H1 (cell line): ENCODE measurements at regions not wholly inside any gene's neighbourhood (a gene's known extent, or its start where the extent isn't known, plus 50 kb on each side); places are given as distances from the start of the nearest gene placed in this dataset.

Source experiments
- CTCF ChIA-PET: fragments of 300-600 bp; sonication (Branson Sonifier 250); formaldehyde crosslinking; loops from one replicate; lab custom pipeline; 2021; ENCODE audit not compliant: partially characterized antibody; lab: Charles Lee
- POLR2A ChIA-PET: fragments of 300-600 bp; sonication (Branson Sonifier 250); formaldehyde crosslinking; loops from one replicate; lab custom pipeline; 2021; ENCODE audit warnings: inconsistent platforms; ENCODE audit not compliant: partially characterized antibody; lab: Charles Lee
- DNase-seq, 2 experiments: peaks; one replicate each; pipeline versions ENCODE4 v3.0.0 to v3.0.0-alpha.2; 2010 to 2022; ENCODE audit warnings: low spot score in 2 of 2, low read depth in 1 of 2, mixed read lengths in 1 of 2
- FAIRE-seq: peaks from 2 replicates; lab custom pipeline; 2011; peaks lifted over from hg19 to GRCh38; lab: Jason Lieb, UNC
- H2AFZ ChIP-seq: 2 replicates; pipeline ENCODE4 v1.8.1; 2012; ENCODE audit warnings: low read length, inconsistent platforms
- H2AK5ac ChIP-seq: 2 replicates; pipeline ENCODE4 v1.6.1; 2013; ENCODE audit warnings: low read depth, low read length
- H2BK120ac ChIP-seq: replicated peaks from 2 replicates; pipeline ENCODE3; 2013; ENCODE audit warnings: low read depth, low read length, inconsistent platforms
- H2BK12ac ChIP-seq: 2 replicates; pipeline ENCODE4 v1.6.1; 2013; ENCODE audit warnings: low read depth, low read length
- H2BK15ac ChIP-seq: 2 replicates; pipeline ENCODE4 v1.6.1; 2013; ENCODE audit warnings: low read length
- H2BK20ac ChIP-seq: 2 replicates; pipeline ENCODE4 v1.6.1; 2013; ENCODE audit warnings: low read length
- H2BK5ac ChIP-seq: 2 replicates; pipeline ENCODE4 v1.6.1; 2013; ENCODE audit warnings: low read depth, low read length
- H3K14ac ChIP-seq: 2 replicates; pipeline ENCODE4 v1.6.1; 2013; ENCODE audit warnings: inconsistent platforms; ENCODE audit not compliant: insufficient read length
- H3K18ac ChIP-seq: 2 replicates; pipeline ENCODE4 v1.6.1; 2013; ENCODE audit warnings: low read length; ENCODE audit errors: extremely low read depth
- H3K23ac ChIP-seq: 2 replicates; pipeline ENCODE4 v1.6.1; 2013; ENCODE audit warnings: inconsistent platforms; ENCODE audit not compliant: insufficient read length
- H3K23me2 ChIP-seq: 2 replicates; pipeline ENCODE4 v1.6.1; 2013; ENCODE audit warnings: low read depth, low read length
- H3K27ac ChIP-seq: 2 replicates; pipeline ENCODE4 v1.6.1; 2011; ENCODE audit warnings: low read depth, low read length, inconsistent platforms
- H3K27me3 ChIP-seq, 4 experiments: replicated peaks in 1 of 4; 1 replicate in 1 of 4; 2 replicates in 3 of 4; pipeline versions ENCODE4 v1.6.1 to v1.8.1; 2011 to 2013; ENCODE audit warnings: low read length in 3 of 4, mild to moderate bottlenecking in 3 of 4, inconsistent platforms in 2 of 4, mixed read lengths in 2 of 4, moderate library complexity in 1 of 4; ENCODE audit not compliant: control insufficient read depth in 3 of 4, insufficient read depth in 3 of 4; ENCODE audit errors: extremely low read depth in 1 of 4
- H3K36me3 ChIP-seq, 4 experiments: 2 replicates each; pipeline versions ENCODE4 v1.6.1 to v1.8.1; 2011 to 2013; ENCODE audit warnings: mild to moderate bottlenecking in 4 of 4, low read length in 3 of 4, moderate library complexity in 2 of 4, control low read depth in 1 of 4, inconsistent platforms in 1 of 4; ENCODE audit not compliant: insufficient read depth in 4 of 4, control insufficient read depth in 2 of 4
- H3K4ac ChIP-seq: replicated peaks from 2 replicates; pipeline ENCODE3; 2013; ENCODE audit warnings: low read length, low read depth, mixed read lengths, inconsistent platforms; ENCODE audit not compliant: insufficient read length
- H3K4me1 ChIP-seq, 4 experiments: replicated peaks in 1 of 4; 1 replicate in 1 of 4; 2 replicates in 3 of 4; pipeline versions ENCODE4 v1.6.1 to v1.8.1; 2011 to 2013; ENCODE audit warnings: low read length in 3 of 4, inconsistent platforms in 2 of 4, mixed read lengths in 1 of 4; ENCODE audit not compliant: insufficient read depth in 4 of 4, control insufficient read depth in 3 of 4
- H3K4me2 ChIP-seq, 2 experiments: 2 replicates each; pipeline versions ENCODE4 v1.6.1 to v1.8.1; 2011 to 2013; ENCODE audit warnings: low read depth in 2 of 2, low read length in 2 of 2, control low read depth in 1 of 2, inconsistent platforms in 1 of 2, mild to moderate bottlenecking in 1 of 2; ENCODE audit not compliant: insufficient read depth in 1 of 2
- H3K4me3 ChIP-seq, 4 experiments: fragments of 200-600, 300-600 bp in 1 of 4; sonication (generic), shearing (Covaris generic), sonication (Bioruptor Twin) in 1 of 4; 2 replicates each; pipeline versions ENCODE4 v1.5.1 to v1.8.1; 2011 to 2016; ENCODE audit warnings: low read length in 4 of 4, low read depth in 3 of 4, control low read depth in 2 of 4, inconsistent platforms in 2 of 4, mild to moderate bottlenecking in 2 of 4, mixed read lengths in 1 of 4, moderate library complexity in 1 of 4; ENCODE audit not compliant: insufficient read depth in 2 of 4; ENCODE audit errors: extremely low read depth in 1 of 4
- H3K56ac ChIP-seq: replicated peaks from 2 replicates; pipeline ENCODE3; 2013; ENCODE audit warnings: low read depth, mild to moderate bottlenecking, mixed read lengths, low read length, inconsistent platforms; ENCODE audit not compliant: insufficient read length
- H3K79me1 ChIP-seq: 2 replicates; pipeline ENCODE4 v1.6.1; 2013; ENCODE audit warnings: low read depth, low read length, control low read depth
- H3K79me2 ChIP-seq, 2 experiments: 2 replicates each; pipeline versions ENCODE4 v1.6.1 to v1.8.1; 2012 to 2013; ENCODE audit warnings: low read length in 2 of 2, mild to moderate bottlenecking in 2 of 2, inconsistent platforms in 1 of 2; ENCODE audit not compliant: insufficient read depth in 2 of 2, control insufficient read depth in 1 of 2
- H3K9ac ChIP-seq, 4 experiments: replicated peaks in 1 of 4; 1 replicate in 1 of 4; 2 replicates in 3 of 4; pipeline versions ENCODE4 v1.6.1 to v1.8.1; 2011 to 2013; ENCODE audit warnings: low read depth in 3 of 4, low read length in 3 of 4, control low read depth in 2 of 4, mild to moderate bottlenecking in 2 of 4, moderate library complexity in 2 of 4, inconsistent platforms in 1 of 4; ENCODE audit errors: extremely low read depth in 1 of 4
- H3K9me3 ChIP-seq, 2 experiments: 2 replicates each; pipeline versions ENCODE4 v1.6.1 to v1.8.1; 2012 to 2013; ENCODE audit warnings: mild to moderate bottlenecking in 2 of 2, moderate library complexity in 2 of 2, control low read depth in 1 of 2, inconsistent platforms in 1 of 2, low read depth in 1 of 2, low read length in 1 of 2, mixed read lengths in 1 of 2; ENCODE audit not compliant: insufficient read depth in 2 of 2
- H4K20me1 ChIP-seq, 2 experiments: replicated peaks in 1 of 2; 2 replicates each; pipeline versions ENCODE3 to v1.8.1; 2011 to 2013; ENCODE audit warnings: inconsistent platforms in 2 of 2, low read length in 2 of 2, mild to moderate bottlenecking in 1 of 2; ENCODE audit not compliant: insufficient read depth in 2 of 2, control insufficient read depth in 1 of 2
- H4K5ac ChIP-seq: 2 replicates; pipeline ENCODE4 v1.6.1; 2013; ENCODE audit warnings: low read length, low read depth, mixed read lengths, inconsistent platforms; ENCODE audit not compliant: insufficient read length
- H4K8ac ChIP-seq: 2 replicates; pipeline ENCODE4 v1.8.0; 2013; ENCODE audit warnings: mild to moderate bottlenecking, moderate library complexity, low read length, inconsistent platforms; ENCODE audit not compliant: insufficient read depth; ENCODE audit errors: extremely low read depth
- H4K91ac ChIP-seq: replicated peaks from 2 replicates; pipeline ENCODE3; 2013; ENCODE audit warnings: low read length, mixed read lengths, inconsistent platforms; ENCODE audit not compliant: insufficient read length
- RFX5 ChIP-seq: IDR thresholded peaks from 2 replicates; pipeline ENCODE4 v1.6.1; 2011; ENCODE audit warnings: low read depth, low read length, improper control_type of control experiment, borderline replicate concordance
- WGBS, 2 experiments: shearing (Covaris generic) in 1 of 2; methylation state at CpG; one replicate each; pipeline versions ENCODE4 v1.1.6 to v1.1.7; 2013 to 2015; ENCODE audit warnings: low lambda C conversion rate in 2 of 2, mixed read lengths in 2 of 2, inconsistent platforms in 1 of 2, low coverage in 1 of 2, missing lambda C conversion rate in 1 of 2; ENCODE audit not compliant: insufficient replicate concordance in 2 of 2, insufficient coverage in 1 of 2, insufficient read length in 1 of 2; ENCODE audit errors: extremely low coverage in 1 of 2, missing lambda C conversion rate in 1 of 2; 5-methylcytosine and 5-hydroxymethylcytosine counted together

GRCh38 chr13:59449750-59450149 is 714.0 kb downstream of the DIAPH3 start:
- Histone ChIP-seq H3K9ac (no peak overlapping the region), H3K56ac (no peak overlapping the region), H2AFZ (no peak overlapping the region), H3K9me3 (no peaks in the 10 kb centered on the region), H3K4me3 (no peak overlapping the region), H4K20me1 (no peaks in the 10 kb centered on the region), H3K14ac (no peak overlapping the region), H3K18ac (no peak overlapping the region), H2BK20ac (0 out of 2 replicates have a peak overlapping the region, but pooled peaks have one; percentile 38), H3K79me1 (no peaks in the 10 kb centered on the region), H2BK5ac (no peak overlapping the region; the same call in 1 of the 2 replicates), H3K27ac (no peak overlapping the region), H3K4me1 (peaks cover 4 to 25% (median 14%) of the 10 kb centered on the region in 4 experiments; a peak in 6 of 7 replicates), H3K79me2 (no peaks in the 10 kb centered on the region), H3K4ac (no peak overlapping the region), H4K5ac (no peak overlapping the region), H4K8ac (no peak overlapping the region), H3K23ac (no peak overlapping the region), H4K91ac (peak overlapping the region; percentile 16), H2AK5ac (0 out of 2 replicates have a peak overlapping the region, but pooled peaks have one; percentile 39), H3K27me3 (no peaks in the 10 kb centered on the region; a peak in 1 of 7 replicates), H2BK120ac (peak overlapping the region; percentile 12), H3K36me3 (no peaks in the 10 kb centered on the region), H3K4me2 (no peak overlapping the region), H3K23me2 (no peaks in the 10 kb centered on the region), H2BK12ac (peak overlapping the region; percentile 95), H2BK15ac (no peak overlapping the region)
- CTCF ChIA-PET: interaction anchor here (0.8 to 2.8 kb wide), 3 partner anchors 10 to 58 kb away, joined by 3 to 9 read pairs (median 4); no protein-coding TSS in a partner anchor
- 85% methylated on average over 4 of the region's 4 CpGs; no CpG with 5 or more reads in 1 of the 2 experiments for WGBS, 2 experiments
- no peak for DNase-seq
- no peak for TF ChIP-seq RFX5
- no peak for FAIRE-seq
- POLR2A ChIA-PET: interaction anchor here (1.9 kb wide), 1 partner anchor 9 kb away, joined by 8 read pairs; no protein-coding TSS in a partner anchor
